ENCODE measurements at regions not wholly inside any gene's neighbourhood (a gene's known extent, or its start where the extent isn't known, plus 50 kb on each side); places are given as distances from the start of the nearest gene placed in this dataset.
"Not testable (repeated sequence)": the region's sequence is repeated elsewhere in the genome, so short reads cannot be mapped to it uniquely, and the experiment has no call there.

DNA sequence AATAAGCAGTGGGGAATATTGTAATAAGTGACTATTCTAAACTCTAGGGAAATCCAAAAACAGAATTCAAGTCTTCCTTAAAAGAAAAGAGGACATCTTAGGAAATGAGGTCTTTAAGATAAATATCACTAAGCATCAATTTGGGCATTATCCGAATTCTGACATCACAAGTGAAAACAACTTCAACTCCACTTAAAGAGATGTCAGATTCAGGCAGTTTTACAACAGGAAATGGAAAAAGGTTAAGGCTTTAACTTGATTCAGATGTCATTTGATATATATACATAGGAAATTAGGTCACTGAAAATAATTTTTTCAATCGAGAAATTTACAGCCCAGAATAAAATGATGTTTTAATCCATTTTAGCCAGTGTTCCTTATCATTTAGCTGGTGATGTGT lies 435.4 kb downstream of the SETD4 start:
- DNase-seq (ENCODE audit: low spot score in 2 of 2) (no peak), FAIRE-seq (no peak)

DNA sequence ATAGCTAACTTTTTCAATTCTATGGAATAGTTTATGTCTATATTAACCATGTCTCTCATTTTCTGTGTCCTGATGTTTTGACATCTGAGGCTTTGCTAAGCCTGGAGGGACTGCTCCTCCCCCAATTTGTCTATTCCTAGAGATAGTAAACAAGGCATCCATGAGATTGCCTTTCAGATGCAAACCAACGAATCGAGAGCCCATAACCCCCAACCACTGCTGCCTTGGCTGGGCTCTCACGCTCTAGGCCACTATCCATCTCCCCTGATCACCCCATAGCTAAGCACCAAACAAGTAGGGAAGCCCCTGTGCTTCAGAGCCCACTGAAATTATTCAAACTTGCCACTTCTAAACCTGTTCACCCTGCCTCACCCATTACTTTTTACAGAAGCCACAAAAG lies 437.7 kb downstream of the SETD4 start:
- FAIRE-seq: no peak
- DNase-seq (ENCODE audit: low spot score in 2 of 2): no peak

DNA sequence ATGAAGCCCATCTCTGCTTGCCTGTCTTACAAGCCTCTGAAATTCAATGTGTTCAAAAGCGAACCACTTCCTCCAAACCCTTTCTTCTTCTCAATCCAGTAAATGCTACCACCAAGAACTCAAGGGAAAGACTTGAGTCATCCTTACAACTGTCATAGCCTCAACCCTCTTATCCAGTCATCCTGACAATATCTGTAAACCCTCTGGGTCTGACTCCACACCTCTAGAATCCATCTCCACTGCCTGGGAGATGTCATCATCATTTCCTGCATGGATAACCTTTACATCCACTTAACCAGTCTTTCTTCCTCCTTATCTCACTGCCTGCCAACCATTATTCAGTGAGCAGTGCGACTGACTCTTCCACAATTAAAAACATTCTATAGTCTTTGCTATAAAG lies 441.1 kb downstream of the SETD4 start:
- DNase-seq (ENCODE audit: low spot score in 2 of 2): no peak
- no peak for FAIRE-seq

DNA sequence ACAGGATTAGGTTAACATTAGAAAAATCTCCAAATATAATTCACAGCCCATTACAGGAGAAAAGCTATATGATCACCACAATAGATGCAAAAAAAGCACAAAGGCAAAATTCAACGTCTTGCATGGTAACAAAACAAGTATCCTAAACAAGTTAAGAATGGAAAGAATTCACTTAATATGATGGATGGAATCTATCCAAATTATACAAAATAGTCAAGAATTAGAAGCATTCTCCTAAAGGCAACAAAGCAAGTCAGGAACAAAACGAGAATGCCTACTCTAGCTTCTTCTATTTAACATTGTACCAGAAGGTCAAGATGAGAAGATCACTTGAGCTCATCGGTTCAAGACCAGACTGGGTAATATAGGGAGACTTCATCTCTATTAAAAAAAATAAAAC lies 442.8 kb downstream of the SETD4 start:
- DNase-seq (ENCODE audit: low spot score in 2 of 2) (no peak), FAIRE-seq (no peak)

DNA sequence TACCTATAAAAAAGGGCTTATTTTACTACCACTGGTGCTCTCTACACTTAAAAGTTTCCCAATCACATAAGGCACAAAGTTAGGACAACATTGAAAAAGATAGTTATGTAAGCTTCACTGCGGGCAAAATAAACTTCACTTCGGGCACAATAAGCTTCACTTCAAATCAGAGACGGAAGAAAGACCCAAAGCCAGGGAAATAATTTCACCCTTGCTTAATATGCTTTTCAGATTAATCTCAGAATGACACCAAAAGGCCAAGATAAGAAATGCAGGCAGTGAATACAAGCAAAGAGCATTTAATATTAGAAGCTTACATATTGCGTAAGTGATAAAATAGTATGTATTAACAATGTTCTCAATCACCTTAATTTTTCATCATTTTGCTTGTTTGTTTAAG lies 444.2 kb downstream of the SETD4 start:
- FAIRE-seq (peak; percentile 24), DNase-seq (ENCODE audit: low spot score in 2 of 2) (no peak)

DNA sequence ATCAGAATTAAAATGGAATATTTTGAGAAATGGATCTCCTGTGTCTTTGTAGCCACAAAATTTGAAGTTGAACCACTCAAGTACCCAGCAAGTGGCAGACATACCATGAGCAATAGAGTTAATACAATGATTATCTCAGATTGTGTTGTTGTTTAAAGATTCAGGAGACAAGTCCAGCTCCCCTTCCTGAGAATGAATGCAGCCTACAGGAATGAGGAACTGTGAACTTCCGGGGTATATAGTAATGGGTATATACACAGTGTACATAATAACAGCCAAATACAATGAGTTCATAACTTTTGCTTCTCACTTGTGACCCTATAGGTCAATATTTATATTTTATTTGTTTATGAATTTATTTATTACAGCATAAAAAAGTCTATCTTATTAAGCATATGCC lies 445.0 kb downstream of the SETD4 start:
- FAIRE-seq: no peak

DNA sequence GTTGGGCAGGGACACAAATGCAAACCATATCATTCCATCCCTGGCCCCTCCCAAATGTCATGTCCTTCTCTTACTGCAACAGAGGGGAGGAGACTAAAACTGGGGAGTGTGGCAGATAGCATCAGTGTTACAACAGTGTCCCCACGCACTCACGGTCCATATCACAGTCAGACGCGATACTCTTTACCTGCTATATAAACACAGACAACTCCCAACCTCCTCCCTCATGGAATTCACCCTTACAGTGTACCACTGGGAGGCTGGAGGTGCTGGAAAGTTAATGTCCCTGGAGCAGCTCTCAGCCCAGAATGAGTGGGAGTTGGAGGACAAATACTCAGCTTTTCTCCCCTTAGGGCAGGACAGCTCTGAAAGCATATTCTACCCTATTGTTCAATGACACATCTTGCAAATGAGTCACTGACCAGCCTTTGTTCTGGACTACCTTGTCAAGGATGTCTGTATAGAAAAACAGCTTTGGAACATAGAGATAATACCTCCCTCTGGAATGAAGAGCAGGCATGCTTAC lies 445.9 kb downstream of the SETD4 start:
- FAIRE-seq: no peak
- DNase-seq (ENCODE audit: low spot score in 2 of 2): no peak

More for the DNA sequence above, 445.0 kb downstream of the SETD4 start:
- DNase-seq (ENCODE audit: low spot score in 2 of 2): no peak

DNA sequence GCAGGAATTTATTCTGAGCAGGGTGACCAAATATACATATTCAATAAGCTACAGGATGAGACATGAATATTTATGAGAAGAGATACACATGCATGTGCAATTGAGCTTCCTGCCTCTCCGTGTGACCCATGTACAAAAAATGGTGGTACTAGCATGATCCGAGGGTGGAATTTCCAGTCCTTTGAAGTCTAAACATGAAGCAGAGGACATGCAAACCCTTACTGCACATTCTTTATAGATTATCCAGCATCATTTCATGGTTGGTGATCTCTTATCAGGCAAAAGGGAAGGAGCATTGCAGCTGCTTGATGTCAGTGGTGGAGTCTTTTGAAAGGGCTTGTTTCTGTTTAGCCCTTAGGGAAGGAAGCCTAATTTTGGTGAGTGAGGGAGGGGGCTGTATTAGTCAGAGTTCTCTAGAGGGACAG lies 448.6 kb downstream of the SETD4 start:
- FAIRE-seq: no peak
- no peak for DNase-seq (ENCODE audit: low spot score in 2 of 2)

DNA sequence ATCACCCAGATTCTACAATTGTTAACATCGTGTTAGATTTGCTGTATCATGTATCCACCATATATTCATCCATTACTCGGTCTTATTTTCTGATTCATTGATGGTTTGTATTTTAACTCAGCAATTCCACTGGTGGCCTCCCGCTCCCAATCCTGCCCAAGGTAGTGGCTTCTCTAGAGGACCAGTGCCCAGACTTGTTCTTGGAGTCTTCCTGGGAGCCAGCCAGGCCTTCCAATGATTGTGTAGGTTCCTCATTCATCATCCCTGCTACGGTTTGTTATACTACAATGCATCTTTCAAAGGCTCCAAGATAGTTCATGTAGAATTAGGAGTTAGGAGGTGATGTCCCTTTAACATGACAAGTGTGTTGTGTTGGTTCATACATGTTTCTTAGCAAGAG lies 451.1 kb downstream of the SETD4 start:
- FAIRE-seq (no peak), DNase-seq (ENCODE audit: low spot score in 2 of 2) (no peak)

DNA sequence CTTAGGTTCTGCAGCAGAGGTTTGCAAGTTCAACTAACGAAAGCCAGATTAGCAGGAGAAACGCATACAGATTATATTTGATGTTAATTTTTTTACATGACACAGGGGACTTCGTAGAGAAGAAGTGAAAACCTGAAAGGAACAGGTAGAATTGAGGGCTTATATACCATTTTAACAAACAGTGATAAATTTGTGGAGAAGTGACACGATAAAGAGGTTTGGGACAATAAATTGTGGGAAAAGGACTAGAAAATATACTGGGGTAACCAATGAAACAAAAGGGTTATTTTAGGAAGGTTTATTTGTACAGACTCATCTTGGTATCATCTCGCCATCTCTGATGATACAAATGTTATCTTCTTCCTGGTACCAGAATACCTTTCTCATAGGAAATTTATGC lies 452.9 kb downstream of the SETD4 start:
- FAIRE-seq (no peak), DNase-seq (ENCODE audit: low spot score in 2 of 2) (no peak)

DNA sequence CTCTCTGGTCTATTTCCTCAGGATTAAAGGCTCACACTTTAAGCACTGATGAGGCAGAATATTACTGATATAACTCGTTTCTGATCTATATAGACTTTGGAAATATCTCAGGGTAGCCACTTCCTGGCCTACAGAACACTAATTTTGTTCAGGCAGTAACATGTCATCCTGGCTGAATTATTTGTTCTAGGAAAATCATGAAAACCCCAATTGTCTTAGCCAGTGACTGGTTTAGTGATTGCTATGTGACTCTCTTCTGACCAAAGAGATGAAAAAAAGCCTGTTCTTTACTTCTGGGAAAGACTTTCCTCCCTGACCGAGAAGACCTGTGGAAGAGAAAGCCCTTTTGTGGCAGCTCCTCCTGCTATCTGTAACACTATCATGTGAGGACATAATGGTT lies 453.7 kb downstream of the SETD4 start:
- FAIRE-seq: no peak
- DNase-seq (ENCODE audit: low spot score in 2 of 2): no peak

DNA sequence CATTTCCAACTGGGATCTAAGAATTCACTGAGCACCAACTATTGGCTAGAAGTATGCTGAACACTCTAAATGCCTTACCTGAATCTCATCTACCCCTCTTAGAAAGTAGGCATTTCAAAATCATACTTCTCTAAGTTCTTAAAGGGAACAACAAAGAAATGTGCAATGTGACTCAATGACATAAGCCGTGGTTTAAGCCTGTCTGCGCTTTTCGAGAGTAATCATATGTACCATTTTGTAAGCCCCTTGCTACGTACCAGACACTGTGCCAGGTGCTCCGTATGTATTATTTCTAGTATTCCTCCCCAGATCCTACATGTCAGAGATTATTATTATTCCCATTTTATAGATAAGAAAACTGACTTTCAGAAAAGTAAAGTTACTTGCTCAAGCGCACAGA lies 454.2 kb downstream of the SETD4 start:
- DNase-seq (ENCODE audit: low spot score in 2 of 2) (no peak), FAIRE-seq (no peak)

DNA sequence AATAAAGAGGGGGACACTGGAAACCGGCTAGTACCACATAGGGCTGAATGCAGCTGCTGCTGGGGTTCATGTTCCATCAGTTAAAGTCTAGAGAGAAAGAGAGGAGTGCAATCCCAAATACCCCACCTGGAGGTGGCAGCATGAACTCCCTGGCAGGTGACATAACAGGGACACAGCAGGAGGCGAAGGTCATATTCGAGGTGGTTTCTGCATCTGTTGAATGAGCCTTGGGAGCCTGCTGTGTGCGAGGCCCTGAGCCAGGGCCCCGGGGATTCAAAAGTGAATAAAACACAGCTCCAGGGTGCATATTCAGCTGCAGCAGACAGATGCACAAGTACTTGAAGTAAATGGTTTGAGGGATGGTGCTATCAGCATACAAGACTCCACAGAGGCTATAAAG lies 456.8 kb downstream of the SETD4 start:
- FAIRE-seq (no peak), DNase-seq (ENCODE audit: low spot score in 2 of 2) (no peak)

DNA sequence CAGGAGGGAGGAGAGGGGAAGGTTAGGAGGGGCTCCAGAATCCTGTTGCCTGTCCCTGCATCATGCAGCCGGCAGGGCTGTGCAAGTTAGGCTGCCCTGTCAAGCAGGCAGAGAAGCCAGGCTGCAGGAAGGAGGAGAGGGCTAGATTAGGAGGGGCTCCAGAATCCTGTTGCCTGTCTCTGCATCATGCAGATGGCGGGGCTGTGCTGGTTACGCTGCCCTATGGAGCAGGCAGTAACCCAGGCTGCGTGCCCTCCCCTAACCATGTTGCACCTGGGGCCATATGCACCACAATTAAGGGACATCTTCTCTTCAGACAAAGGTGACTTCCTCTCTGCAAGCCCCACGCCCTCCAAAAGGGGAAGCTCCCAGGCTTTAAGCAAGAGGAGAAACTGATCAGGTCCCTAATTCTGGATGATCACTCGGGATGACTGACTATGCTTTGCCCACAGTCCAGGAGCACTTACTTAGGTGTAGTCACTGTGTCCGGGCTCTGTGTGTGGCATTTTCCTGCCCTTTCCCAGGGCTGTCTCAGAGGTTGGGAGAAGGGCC lies 457.4 kb downstream of the SETD4 start:
- no peak for DNase-seq (ENCODE audit: low spot score in 2 of 2)
- FAIRE-seq: no peak

DNA sequence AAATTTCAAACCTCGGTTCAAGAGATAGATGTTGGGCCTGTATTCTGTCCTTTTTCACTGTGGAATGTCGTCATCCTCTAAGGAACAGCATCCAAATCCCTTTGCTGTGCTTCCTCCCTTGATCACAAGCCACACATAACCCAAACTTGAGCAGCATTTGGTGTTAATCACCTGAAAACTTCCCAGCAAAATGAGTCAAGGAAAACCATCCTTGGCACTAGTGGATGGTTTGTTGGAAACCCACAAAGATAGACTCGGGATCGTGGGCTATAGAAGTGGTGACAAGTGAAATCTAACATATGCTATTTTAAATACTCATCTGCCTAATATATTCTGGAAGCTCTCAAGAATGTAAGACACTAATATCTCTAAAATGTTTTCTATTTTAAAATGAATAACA lies 459.1 kb downstream of the SETD4 start:
- no peak for DNase-seq (ENCODE audit: low spot score in 2 of 2)
- FAIRE-seq: no peak

DNA sequence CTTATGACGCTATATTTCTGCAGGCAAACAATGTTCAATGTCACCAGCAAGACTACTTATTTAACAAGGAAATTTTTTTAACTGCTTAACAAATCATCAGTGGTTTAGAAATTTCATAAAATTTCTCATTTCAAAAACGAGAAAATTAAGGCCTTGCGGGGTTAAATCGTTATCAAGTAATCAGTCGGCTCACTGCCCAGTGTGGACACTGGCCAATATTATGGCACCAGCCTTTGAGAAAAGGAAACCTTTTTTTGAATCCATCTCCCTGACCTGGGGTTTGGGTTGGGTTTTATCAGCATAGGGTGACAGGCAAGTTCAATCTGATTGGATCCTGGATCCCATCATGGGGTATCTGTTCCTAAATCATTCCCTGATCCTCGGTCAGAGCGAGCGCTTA lies 461.2 kb downstream of the SETD4 start:
- DNase-seq (ENCODE audit: low spot score in 2 of 2) (no peak), FAIRE-seq (no peak)

DNA sequence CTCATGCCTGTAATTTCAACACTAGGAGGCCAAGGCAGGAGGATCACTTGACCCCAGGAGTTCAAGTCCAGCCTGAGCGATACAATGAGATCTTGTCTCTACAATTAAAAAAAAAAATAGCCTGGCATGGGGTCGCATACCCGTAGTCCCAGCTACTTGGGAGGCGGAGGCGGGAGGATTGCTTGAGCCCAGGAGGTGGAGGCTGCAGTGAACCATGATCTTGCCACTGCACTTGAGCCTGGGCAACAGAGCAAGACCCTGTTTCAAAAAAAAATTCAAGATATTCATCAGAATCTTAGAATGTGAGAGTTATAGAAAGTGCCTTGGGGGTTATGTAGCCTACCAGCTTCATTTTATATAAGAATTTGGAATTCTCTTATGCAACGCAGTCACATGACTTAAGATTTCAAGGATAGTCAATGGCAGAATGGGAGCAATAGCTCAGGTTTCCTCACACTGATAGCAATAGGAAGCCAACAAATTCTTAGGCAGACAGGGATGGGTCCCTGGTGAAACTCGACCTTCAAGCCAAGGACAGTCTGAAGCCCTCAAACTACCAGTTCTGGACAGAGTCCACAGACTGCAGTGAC lies 462.5 kb downstream of the SETD4 start:
- DNase-seq (ENCODE audit: low spot score in 2 of 2) (no peak), FAIRE-seq (no peak)

DNA sequence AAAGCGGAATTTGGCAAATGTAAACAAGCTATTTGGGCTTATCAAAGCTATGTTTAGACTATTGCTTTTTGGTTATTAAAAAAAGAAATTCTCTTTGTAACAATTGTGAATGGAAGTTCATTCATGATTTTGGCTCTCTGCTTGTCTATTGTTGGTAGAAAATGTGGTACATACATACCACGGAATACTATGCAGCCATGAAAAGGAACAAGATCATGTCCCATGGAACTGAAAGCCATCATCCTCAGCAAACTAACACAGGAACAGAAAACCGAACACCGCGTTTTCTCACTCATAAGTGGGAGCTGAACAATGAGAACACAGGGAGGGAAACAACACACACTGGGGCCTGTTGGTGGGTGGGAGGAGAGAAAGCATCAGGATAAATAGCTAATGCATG lies 465.4 kb downstream of the SETD4 start:
- FAIRE-seq: no peak
- no peak for DNase-seq (ENCODE audit: low spot score in 2 of 2)

DNA sequence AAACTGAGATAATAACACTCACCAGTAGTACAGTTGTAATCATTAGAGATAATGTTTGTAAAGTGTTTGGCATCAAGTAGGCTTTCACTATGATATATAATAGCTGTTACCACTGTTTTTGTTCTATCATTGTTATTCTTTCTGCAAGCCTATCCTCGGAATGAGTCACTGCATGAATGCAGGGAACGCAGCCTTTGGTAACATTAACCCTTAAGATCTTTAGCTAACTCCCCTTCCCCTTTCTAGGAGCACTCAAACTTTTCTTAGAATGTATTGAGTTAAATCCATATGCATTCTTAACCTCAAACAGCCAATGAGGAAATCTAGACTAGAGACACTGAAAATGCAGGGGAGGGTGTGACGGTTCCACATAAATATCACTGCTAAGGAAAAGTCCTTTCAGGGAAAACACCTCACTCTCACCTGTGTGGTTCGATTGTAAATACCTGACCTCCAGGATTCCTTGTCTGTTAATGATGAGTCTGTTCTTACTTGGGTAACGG lies 467.3 kb downstream of the SETD4 start:
- no peak for DNase-seq (ENCODE audit: low spot score in 2 of 2)
- FAIRE-seq: no peak

DNA sequence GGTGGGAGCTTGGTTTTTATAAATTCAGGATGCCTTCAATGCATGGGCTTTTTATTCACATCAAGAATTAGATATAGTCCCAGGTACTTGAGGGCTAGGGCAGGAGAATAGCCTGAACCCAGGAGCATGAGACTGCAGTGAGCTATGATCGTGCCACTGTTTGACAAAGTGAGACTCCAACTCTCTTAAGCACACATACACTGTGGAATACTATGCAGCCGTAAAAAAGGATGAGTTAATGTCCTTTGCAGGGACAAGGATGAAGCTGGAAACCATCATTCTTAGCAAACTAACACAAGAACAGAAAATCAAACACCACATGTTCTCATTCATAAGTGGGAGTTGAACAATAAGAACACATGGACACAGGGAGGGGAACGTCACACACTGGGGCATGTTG lies 470.0 kb downstream of the SETD4 start:
- FAIRE-seq; DNase-seq (ENCODE audit: low spot score in 2 of 2): not testable (repeated sequence)

DNA sequence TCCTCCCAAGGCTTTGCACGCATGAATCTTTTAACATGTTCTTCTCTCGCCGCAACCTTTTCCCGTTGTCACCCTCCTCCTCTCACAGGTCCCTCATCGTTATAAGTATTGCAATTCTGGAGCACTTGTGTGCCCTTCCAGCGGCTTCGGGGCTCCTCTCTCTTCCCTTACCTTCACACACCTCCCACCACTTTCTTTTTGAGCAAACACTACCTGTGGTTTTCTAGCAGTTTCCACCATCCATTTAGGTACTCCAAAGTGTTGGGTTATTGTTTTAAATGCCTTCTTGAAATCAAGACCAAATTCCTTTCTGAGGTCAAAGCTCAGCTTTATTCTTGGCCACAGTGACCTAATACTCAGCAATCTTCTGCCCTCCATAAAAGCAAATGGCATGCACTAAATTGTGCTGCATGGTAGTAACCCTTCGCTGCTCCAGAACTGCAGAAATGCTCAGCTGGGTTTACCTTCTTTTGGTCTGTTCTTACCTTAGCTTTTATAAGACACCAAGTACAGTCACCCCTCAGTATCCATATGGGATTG lies 472.4 kb downstream of the SETD4 start:
- DNase-seq (ENCODE audit: low spot score in 2 of 2): no peak
- FAIRE-seq: no peak

DNA sequence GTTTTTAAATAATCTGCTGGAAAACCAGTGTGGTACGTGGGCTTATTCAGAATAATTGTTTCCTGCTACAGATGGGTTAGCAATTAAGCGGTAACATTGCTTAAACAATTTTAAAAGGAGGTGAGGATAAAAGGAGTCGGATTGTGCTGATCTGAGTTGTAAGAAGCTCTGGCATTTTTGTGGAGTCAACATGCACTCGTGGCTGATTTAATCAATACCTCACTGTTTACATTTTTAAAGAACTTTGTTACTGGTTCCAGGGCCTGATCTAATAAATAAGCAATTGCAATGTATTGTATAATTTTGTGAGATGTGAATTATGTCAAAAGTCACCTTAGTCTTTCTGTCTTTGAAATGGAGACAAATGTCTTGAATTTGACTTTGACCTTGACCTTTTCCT lies 474.0 kb downstream of the SETD4 start:
- FAIRE-seq (no peak), DNase-seq (ENCODE audit: low spot score in 2 of 2) (no peak)
